Right renal cortex interstitium (tissue), 3 donors: ENCODE measurements at regions not wholly inside any gene's neighbourhood (a gene's known extent, or its start where the extent isn't known, plus 50 kb on each side); places are given as distances from the start of the nearest gene placed in this dataset.

Source experiments
- DNase-seq, 3 donors: peaks; one replicate each; pipeline ENCODE4 v3.0.0-alpha.2; 2013; ENCODE audit warnings: low read depth in 3 of 3, low spot score in 2 of 3

GRCh38 chr1:87759421-87760087, 430.9 kb downstream of the LMO4 start:
- DNase-seq: no peak

- no peak for DNase-seq
These were observed 431.5 kb downstream of the LMO4 start for GRCh38 chr1:87760155-87760554.

DNA sequence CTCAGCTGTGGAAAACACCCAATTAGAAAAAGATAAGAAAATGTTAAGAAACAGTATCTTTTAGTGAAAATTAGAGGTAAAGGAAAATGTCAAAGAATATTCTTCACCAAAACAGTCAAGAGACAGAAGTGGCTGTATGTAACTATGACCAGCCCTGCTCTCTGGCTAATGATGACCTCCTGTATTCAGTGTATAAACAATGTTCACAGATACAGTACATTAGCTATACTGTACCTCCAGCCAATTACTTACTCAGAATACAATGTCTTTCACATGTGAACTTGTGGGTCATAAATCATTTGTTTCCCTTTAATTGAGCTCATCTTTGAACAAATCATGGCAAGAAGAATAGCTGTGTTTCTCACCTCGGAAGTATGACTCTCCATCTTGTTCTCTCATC, 432.0 kb downstream of the LMO4 start:
- DNase-seq: no peak

DNA sequence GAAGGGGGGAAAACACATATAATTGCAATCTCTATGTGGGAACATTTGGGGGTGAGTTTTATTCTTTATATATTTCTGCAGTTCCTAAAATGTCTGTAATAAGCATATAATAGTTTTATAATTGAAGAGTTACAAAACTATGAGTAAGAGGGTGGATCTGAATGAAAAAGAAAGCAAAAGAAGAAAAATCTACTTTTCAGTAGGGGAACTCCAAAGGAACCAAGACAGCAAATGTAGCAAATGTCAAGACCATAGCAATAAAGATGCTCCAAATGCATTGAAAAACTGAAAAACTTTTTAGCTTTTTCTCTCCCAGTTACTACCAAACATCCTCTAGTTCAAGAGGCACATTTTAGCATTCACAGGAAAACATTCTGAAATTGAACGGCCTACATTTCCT, 434.8 kb downstream of the LMO4 start:
- DNase-seq: no peak

DNA sequence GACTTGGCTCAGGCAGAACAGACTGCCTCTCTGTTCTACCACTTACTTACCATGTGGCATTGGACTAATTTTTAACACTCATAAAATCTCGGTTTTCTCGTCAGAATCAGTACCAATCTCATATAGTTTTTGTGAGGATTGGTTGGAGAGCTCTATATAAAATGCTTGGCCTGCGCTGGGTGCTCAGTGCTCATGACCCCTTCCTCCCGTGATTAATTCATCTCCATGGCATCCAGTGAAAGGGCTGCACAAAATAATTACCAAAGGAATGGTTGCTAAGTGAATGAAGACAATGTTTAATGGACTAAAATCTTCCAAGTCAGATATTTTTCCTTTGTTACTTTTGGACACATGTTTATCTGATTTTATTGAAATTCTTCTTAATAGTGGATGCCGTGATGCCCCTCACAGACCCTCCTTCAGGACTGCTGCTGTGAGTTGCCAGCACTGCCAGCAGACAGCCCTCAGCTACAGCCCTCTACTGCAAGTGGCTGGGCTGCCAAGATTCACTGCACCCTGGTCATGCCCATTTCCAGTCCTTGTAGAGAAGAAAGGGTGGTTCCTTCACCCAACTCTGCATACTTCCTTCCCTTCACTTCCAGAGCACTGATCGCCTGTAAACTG, 436.5 kb downstream of the LMO4 start:
- DNase-seq: no peak

- DNase-seq: no peak
These were observed 437.0 kb downstream of the LMO4 start for GRCh38 chr1:87765681-87766070.

- no peak for DNase-seq
These were observed 438.1 kb downstream of the LMO4 start for GRCh38 chr1:87766737-87767136.

DNA sequence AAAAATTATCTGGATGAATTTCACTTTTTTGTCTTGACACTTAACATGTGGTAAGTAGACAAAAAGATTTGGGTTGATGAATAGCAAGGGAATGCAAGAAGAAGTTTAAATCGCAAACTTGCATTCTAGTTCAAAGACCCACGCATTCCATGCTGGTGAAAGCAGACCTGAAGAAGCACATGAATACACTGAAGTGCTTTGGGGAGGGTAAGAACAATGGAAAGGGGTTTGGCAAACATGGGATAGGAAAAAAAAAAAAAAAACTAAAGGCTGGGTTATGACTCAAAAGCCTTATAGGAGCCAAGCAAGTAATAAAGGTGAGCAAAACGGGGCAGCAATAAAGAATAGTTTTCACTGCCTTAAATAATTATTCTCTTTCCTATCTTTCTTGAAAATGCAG, 450.2 kb downstream of the LMO4 start:
- DNase-seq: no peak

DNA sequence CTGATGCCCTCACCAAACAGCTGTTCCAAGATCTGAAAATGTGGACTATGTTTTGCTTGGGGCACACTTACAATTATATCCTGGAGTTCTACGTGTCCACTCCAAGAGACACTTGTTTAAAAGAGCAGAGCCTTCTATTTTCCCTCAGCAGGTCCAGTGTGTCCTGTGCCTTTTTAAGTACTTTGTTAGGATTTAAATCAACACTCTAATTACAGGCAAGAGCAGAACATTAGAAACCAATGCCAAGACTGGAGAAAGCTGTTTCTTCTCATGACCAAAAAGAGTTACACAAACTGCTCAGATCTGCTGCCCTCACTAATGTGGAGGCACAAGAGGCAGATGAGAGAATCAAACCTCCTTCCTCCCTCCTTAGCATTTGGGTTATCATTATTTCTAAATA, 452.9 kb downstream of the LMO4 start:
- DNase-seq: no peak

GRCh38 chr1:87783315-87783714, 454.6 kb downstream of the LMO4 start:
- no peak for DNase-seq

DNA sequence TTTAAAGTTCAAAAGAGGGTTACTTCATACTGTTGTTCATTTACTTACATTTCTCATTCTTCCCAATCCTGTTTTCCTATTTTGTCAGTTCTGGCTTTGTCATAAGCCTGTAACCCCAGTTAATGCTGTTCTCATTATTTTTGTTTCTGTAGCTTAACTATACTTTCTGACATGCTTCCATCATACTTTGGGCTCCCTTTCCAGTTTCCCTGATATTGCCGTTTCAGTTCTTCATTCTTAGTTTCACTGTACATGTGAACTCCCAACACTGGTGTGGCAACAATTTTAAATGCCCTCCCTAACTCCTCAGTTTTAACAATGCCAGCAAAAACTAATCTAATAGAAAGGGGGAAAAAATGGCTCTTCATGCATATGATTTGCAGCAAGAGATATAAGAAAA, 456.7 kb downstream of the LMO4 start:
- DNase-seq: no peak

GRCh38 chr1:87786229-87786628, 457.5 kb downstream of the LMO4 start:
- DNase-seq: no peak

GRCh38 chr1:87786861-87787545, 458.3 kb downstream of the LMO4 start:
- DNase-seq: no peak

- DNase-seq: no peak
These were observed 458.9 kb downstream of the LMO4 start for GRCh38 chr1:87787551-87787950.

DNA sequence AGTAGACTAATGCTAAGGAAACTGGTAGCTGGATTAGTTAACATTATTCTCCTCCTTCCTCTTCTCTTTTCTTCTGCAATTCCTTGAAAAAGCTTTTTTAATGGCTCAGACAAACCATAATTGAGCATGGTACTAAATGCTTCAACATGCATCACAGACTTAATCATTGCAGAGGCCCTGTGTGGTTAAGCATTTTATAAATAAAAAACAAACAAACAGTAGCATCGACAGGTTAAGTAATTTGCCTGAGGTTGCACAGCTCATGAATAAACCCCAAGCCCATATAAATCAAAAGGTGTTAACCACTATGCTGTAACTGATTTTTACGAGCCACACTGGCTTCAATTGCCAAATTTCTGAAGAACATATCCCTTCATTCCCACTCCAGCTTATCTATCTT, 462.1 kb downstream of the LMO4 start:
- no peak for DNase-seq

GRCh38 chr1:87791931-87792740, 463.5 kb downstream of the LMO4 start:
- DNase-seq: no peak

DNA sequence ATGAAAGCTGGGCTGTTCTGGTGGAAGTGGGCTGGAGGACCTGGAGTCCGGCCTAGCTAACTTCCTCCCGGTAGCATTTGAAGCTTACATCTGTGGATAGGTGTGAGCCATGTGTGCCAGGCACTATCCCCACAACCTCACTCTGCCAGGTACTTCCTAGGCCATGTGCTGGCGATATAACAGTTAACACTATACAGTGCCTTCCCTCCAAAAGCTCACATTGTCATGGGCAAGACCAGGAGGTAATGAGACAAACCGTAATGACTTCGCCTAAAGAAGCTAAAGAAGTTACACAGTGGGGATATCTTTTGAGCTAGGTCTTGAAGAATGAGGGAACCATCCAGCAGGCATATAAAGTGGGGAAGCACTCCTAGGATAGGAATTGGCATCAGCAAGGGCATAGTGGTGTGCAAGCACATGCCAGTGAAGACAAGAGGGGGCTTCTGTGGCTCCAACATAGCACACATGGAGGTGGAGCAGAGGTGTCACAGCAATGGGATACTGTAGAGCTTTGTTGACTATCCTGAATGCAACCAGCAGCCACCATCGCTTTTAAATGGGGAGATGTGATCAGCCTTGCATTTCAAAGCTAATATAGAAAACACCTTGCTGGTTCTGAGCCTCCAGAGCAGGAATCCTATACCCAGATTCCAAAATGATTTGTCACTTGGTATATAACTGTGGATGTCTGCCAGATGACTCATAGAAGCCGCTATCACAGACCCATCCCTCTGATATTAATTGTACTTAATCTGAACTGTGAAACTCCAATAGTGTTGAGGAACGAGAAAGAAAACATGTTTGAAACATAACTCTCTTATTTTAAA, 466.3 kb downstream of the LMO4 start:
- no peak for DNase-seq

- no peak for DNase-seq
These were observed 467.1 kb downstream of the LMO4 start for GRCh38 chr1:87795615-87796337.

DNA sequence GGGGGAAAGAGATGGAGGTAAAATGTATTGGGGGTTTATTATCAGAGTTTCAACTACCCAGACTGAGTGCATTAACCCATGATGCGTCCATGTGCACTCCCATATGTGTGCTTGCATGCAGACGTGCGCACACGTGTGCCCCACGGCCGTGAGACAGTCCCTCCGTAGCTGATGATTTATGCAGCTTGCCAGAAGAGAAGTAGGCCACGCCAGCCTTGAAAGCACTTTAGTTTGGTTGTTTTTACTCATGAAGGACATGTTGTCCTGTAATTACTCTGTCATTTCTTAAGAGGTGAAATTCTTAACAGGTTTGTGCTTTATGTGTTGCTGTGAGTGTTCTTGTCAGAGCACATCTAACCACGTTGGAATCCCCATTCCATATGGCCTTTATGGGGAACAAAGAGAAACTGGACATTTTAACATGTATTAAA, 467.8 kb downstream of the LMO4 start:
- no peak for DNase-seq

GRCh38 chr1:87799451-87799850, 470.8 kb downstream of the LMO4 start:
- no peak for DNase-seq
